ENCODE measurements at regions not wholly inside any gene's neighbourhood (a gene's known extent, or its start where the extent isn't known, plus 50 kb on each side); places are given as distances from the start of the nearest gene placed in this dataset.

DNA sequence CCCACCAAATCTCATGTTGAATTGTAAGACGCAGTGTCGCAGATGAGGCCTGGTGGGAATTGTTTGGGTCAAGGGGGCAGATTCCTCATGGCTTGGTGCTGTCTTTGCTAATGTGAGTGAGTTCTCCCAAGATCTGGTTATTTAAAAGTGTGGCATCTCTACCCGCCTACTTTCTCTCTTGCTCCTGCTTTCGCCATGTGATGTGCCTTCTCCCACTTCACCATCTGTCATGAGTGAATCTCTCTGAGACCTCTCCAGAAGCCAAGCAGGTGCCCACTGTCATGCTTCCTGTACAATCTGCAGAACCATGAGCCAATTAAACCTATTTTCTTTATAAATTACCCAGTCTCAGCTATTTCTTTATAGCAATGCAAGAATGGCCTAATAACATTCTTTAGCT, 246.6 kb upstream of the CDH20 start:
- DNase-seq (ENCODE audit: low read depth): no peak
- TF ChIP-seq, protein P1, sequence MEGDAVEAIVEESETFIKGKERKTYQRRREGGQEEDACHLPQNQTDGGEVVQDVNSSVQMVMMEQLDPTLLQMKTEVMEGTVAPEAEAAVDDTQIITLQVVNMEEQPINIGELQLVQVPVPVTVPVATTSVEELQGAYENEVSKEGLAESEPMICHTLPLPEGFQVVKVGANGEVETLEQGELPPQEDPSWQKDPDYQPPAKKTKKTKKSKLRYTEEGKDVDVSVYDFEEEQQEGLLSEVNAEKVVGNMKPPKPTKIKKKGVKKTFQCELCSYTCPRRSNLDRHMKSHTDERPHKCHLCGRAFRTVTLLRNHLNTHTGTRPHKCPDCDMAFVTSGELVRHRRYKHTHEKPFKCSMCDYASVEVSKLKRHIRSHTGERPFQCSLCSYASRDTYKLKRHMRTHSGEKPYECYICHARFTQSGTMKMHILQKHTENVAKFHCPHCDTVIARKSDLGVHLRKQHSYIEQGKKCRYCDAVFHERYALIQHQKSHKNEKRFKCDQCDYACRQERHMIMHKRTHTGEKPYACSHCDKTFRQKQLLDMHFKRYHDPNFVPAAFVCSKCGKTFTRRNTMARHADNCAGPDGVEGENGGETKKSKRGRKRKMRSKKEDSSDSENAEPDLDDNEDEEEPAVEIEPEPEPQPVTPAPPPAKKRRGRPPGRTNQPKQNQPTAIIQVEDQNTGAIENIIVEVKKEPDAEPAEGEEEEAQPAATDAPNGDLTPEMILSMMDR (IDR thresholded peaks at IDR 0.05; ENCODE audit: insufficient read depth, low read depth, low read length, missing control alignments): no peak
- H3K4me3 ChIP-seq (ENCODE audit: low read depth, low read length): no peak overlapping the region

DNA sequence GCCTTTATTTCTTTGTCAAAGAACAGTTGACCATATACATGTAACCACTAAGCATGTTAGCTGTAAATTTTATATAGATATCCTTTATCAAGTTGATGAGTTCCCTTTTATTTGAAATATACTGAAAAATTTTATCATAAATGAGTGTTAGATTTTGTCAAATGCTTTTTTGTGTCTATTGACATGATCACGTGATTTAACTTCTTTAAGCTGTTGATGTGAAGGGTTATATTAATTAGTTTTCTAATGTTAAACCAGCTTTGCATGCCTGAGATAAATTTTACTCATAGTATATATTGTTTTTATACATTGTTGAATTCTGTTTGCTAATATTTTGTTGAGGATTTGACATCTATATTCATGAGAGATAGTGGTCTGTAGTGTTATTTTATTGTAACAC, 241.9 kb upstream of the CDH20 start:
- no peak for DNase-seq (ENCODE audit: low read depth)
- TF ChIP-seq, protein P1 (IDR thresholded peaks at IDR 0.05; ENCODE audit: insufficient read depth, low read depth, low read length, missing control alignments): no peak
- H3K4me3 ChIP-seq (ENCODE audit: low read depth, low read length): no peak overlapping the region

DNA sequence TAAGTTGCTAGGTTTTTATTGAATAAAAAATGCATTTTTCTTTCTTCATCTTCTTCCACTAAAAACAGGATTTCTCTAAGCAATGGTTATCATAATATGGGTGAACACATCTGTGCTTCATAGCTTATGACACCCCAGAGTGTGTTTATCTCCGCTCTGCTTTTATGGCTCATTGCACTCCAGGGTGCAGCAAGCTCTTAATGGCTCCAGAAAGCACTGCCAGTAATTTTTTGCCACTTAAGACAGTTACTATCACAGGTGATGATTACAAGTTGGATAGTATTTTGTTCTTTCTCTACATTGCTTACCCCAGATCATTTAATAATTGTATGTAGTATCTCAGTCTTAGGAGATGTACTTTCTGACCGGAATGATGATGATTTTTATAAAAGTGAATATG, 239.3 kb upstream of the CDH20 start:
- TF ChIP-seq, protein P1 (IDR thresholded peaks at IDR 0.05; ENCODE audit: insufficient read depth, low read depth, low read length, missing control alignments): no peak
- no peak for DNase-seq (ENCODE audit: low read depth)
- no peak overlapping the region for H3K4me3 ChIP-seq (ENCODE audit: low read depth, low read length)

DNA sequence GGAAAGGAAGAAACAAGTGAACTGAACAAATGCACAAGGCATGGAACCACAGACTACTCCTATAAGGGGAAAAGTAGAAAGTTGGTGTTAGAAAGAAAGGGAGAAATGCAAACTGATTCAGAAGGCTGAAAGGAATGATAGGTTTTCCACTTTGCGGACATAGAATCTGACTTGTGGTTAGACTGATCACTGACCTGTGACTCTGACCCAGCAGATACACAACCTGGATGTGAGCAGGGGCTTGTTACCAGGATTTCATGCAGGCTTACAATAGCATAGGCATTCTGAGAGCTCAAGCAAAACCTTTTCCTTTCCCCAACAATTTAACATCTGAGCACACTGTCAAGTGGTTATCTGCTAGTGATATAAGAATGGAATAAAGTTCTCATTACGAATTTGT, 237.0 kb upstream of the CDH20 start:
- TF ChIP-seq, protein P1 (IDR thresholded peaks at IDR 0.05; ENCODE audit: insufficient read depth, low read depth, low read length, missing control alignments): no peak
- DNase-seq (ENCODE audit: low read depth): no peak
- H3K4me3 ChIP-seq (ENCODE audit: low read depth, low read length): no peak overlapping the region

DNA sequence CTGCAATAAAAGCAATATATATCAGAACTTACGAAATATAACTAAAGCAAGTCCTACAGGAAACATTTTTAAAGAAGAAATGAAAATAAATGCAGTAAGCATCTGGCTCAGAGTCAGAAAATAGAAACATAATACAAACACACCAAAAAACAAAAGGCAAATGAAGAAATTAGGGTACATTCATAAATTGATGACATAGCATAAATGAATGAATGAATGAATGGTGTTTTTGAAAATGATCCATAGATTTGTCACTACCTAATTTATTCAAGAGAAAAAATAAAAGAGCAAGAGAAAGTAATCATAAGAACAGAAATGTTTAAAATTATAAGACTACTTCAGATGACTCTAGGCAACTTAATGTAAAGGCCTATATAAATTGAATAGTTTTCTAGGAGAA, 226.1 kb upstream of the CDH20 start:
- TF ChIP-seq, protein P1 (IDR thresholded peaks at IDR 0.05; ENCODE audit: insufficient read depth, low read depth, low read length, missing control alignments): no peak
- no peak for DNase-seq (ENCODE audit: low read depth)
- H3K4me3 ChIP-seq (ENCODE audit: low read depth, low read length): no peak overlapping the region

DNA sequence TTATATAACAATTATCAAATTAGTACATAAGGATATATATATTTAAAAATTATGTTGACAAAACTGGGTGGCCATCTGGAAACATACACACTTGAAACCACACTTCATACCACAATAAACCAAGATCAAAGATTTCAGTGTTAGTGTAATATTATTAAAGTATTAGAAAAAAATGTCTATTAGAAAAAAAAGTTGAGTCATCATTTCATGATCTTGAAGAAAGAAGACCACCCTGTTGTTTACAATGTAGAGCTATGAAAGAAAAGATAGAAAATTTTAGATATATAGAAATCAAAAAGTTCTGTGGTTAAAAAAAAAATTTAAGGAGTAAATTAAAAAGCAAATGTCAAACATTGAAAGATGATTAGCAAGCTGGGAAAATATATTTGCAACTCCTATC, 224.5 kb upstream of the CDH20 start:
- no peak for DNase-seq (ENCODE audit: low read depth)
- TF ChIP-seq, protein P1 (IDR thresholded peaks at IDR 0.05; ENCODE audit: insufficient read depth, low read depth, low read length, missing control alignments): no peak
- no peak overlapping the region for H3K4me3 ChIP-seq (ENCODE audit: low read depth, low read length)

DNA sequence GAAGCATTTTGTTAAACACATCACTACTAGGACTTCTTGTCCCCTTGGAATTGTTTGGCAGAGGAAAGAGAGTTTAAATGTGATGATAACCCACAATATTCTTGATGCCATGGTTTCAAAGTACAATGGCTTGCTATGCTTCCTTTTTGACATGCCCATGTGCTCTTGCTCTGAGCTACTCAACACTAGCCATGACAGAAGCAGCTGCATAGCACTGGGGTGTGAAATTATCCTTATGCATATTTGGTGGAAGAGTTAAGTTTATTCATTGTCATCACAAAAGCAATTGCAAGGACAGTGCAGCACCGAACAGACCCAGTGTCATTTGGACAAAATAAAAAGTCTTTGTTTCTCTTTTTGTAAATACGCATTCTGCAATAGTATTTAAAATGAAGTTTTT, 209.9 kb upstream of the CDH20 start:
- TF ChIP-seq, protein P1 (IDR thresholded peaks at IDR 0.05; ENCODE audit: insufficient read depth, low read depth, low read length, missing control alignments): no peak
- H3K4me3 ChIP-seq (ENCODE audit: low read depth, low read length): no peak overlapping the region
- DNase-seq (ENCODE audit: low read depth): no peak
